Karpas-422 (cell line): ENCODE measurements at regions not wholly inside any gene's neighbourhood (a gene's known extent, or its start where the extent isn't known, plus 50 kb on each side); places are given as distances from the start of the nearest gene placed in this dataset. TPM values are rescaled to one million over a fixed set of nuclear protein-coding genes. Genes with fewer than 3 reads are reported as not detected.
"Not testable (repeated sequence)": the region's sequence is repeated elsewhere in the genome, so short reads cannot be mapped to it uniquely, and the experiment has no call there.

Source experiments
- DNase-seq: peaks from one replicate; pipeline ENCODE4 v3.0.0-alpha.2; 2015
- H2AFZ ChIP-seq: fragments of 200-600 bp; sonication (generic); 2 replicates; pipeline ENCODE4 v1.6.1; 2014; ENCODE audit warnings: antibody characterized with exemption, low read length, mixed read lengths
- H3K27ac ChIP-seq: fragments of 200-600 bp; sonication (generic); 2 replicates; pipeline ENCODE4 v1.5.1; 2014; ENCODE audit warnings: mild to moderate bottlenecking, low read length, moderate library complexity
- H3K27me3 ChIP-seq: fragments of 200-600 bp; sonication (generic); 2 replicates; pipeline ENCODE4 v1.6.1; 2014; ENCODE audit warnings: low read length, mixed read lengths
- H3K36me3 ChIP-seq: fragments of 200-600 bp; sonication (generic); 2 replicates; pipeline ENCODE4 v1.6.1; 2014; ENCODE audit warnings: low read length, mixed read lengths; ENCODE audit not compliant: insufficient read depth
- H3K4me1 ChIP-seq: fragments of 200-600 bp; sonication (generic); 2 replicates; pipeline ENCODE4 v1.6.1; 2014; ENCODE audit warnings: mild to moderate bottlenecking, low read length, mixed read lengths
- H3K4me2 ChIP-seq: fragments of 200-600 bp; sonication (generic); 2 replicates; pipeline ENCODE4 v1.6.1; 2014; ENCODE audit warnings: low read length, low read depth, mild to moderate bottlenecking; ENCODE audit not compliant: poor library complexity, severe bottlenecking
- H3K4me3 ChIP-seq: fragments of 200-600 bp; sonication (generic); 2 replicates; pipeline ENCODE4 v1.5.1; 2014; ENCODE audit warnings: mild to moderate bottlenecking, antibody characterized with exemption, low read length, mixed read lengths
- H3K79me2 ChIP-seq: fragments of 200-600 bp; sonication (generic); 2 replicates; pipeline ENCODE4 v1.6.1; 2014; ENCODE audit warnings: mild to moderate bottlenecking, low read length, mixed read lengths
- H3K9ac ChIP-seq: fragments of 200-600 bp; sonication (generic); 2 replicates; pipeline ENCODE4 v1.6.0; 2014; ENCODE audit warnings: low read length
- H3K9me2 ChIP-seq: fragments of 200-600 bp; sonication (generic), shearing (Covaris generic); replicated peaks from 2 replicates; pipeline ENCODE4 v1.6.0; 2014; ENCODE audit warnings: mild to moderate bottlenecking, low read length, moderate library complexity; ENCODE audit not compliant: insufficient read depth
- H3K9me3 ChIP-seq: fragments of 300-700, 200-600 bp; sonication (generic); 2 replicates; pipeline ENCODE4 v1.6.1; 2014; ENCODE audit warnings: low read length, mixed read lengths
- H4K20me1 ChIP-seq: fragments of 200-600 bp; sonication (generic); 2 replicates; pipeline ENCODE4 v1.6.1; 2014; ENCODE audit warnings: mild to moderate bottlenecking, antibody characterized with exemption, low read length, low read depth; ENCODE audit not compliant: insufficient read depth
- small RNA-seq: library from RNA; depleted of rRNA; stranded (forward); fragments of <200 nt; gene quantifications from one replicate; pipeline ENCODE3, GENCODE V24; 2014

- not testable (repeated sequence) for H3K9ac ChIP-seq, H3K79me2 ChIP-seq, DNase-seq, H3K27me3 ChIP-seq, H2AFZ ChIP-seq, H3K36me3 ChIP-seq, H3K4me3 ChIP-seq, H3K4me2 ChIP-seq, H3K27ac ChIP-seq, H3K4me1 ChIP-seq, H4K20me1 ChIP-seq, H3K9me2 ChIP-seq, H3K9me3 ChIP-seq
These were observed 918.9 kb downstream of the RPIA start for GRCh38 chr2:89610207-89610926.

GRCh38 chr2:89610927-89611515 is 919.5 kb downstream of the RPIA start:
- not testable (repeated sequence) for H3K9me3 ChIP-seq, H3K4me3 ChIP-seq

GRCh38 chr2:89611710-89612109 is 920.2 kb downstream of the RPIA start:
- not testable (repeated sequence) for H3K36me3 ChIP-seq, H3K4me3 ChIP-seq, H3K4me2 ChIP-seq, H3K9me2 ChIP-seq, H3K9ac ChIP-seq, H2AFZ ChIP-seq, H3K79me2 ChIP-seq, H3K9me3 ChIP-seq, H3K4me1 ChIP-seq, DNase-seq, H4K20me1 ChIP-seq, H3K27ac ChIP-seq, H3K27me3 ChIP-seq

More at GRCh38 chr2:89610927-89611515, 919.5 kb downstream of the RPIA start:
- H3K9ac ChIP-seq, H3K36me3 ChIP-seq, H4K20me1 ChIP-seq, H3K4me1 ChIP-seq, DNase-seq, H3K4me2 ChIP-seq, H3K79me2 ChIP-seq, H3K27ac ChIP-seq, H3K27me3 ChIP-seq, H2AFZ ChIP-seq, H3K9me2 ChIP-seq: not testable (repeated sequence)

GRCh38 chr2:89649268-89649667 is 957.8 kb downstream of the RPIA start:
- DNase-seq, H3K4me2 ChIP-seq, H3K9ac ChIP-seq, H3K9me2 ChIP-seq, H3K36me3 ChIP-seq, H3K27me3 ChIP-seq, H3K4me1 ChIP-seq, H2AFZ ChIP-seq, H3K27ac ChIP-seq, H3K4me3 ChIP-seq, H4K20me1 ChIP-seq, H3K79me2 ChIP-seq, H3K9me3 ChIP-seq: not testable (repeated sequence)

DNA sequence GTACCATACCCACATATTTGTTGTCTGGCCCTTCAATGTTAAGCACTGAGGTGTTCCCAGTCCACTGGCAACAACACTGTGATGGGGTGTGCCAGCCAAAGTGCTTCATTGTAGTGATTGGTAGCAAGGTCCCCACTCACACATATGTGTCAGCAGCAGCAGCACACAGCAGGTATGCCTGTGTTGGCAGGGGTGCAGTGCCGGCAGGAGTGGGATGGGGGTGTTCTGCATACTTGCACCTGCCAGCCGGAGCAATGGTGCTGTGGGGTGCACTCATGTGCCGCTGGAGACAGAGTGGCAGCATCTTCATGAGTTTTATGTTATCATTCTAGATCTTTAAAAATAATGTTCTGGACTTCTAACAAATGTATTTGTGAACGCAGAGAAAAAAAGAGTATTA is 987.8 kb downstream of the RPIA start:
- H4K20me1 ChIP-seq, H3K36me3 ChIP-seq, H3K4me1 ChIP-seq: not testable (repeated sequence)

More for the DNA sequence above, 987.8 kb downstream of the RPIA start:
- not testable (repeated sequence) for H3K9me3 ChIP-seq, DNase-seq, H3K27ac ChIP-seq, H3K9ac ChIP-seq, H3K27me3 ChIP-seq, H2AFZ ChIP-seq, H3K9me2 ChIP-seq, H3K79me2 ChIP-seq, H3K4me3 ChIP-seq, H3K4me2 ChIP-seq

Small RNAs in the stretch of these regions (small RNA-seq; reads per million reads assigned to genes)
- not detected for gene RF00001
